ENCODE measurements at regions not wholly inside any gene's neighbourhood (a gene's known extent, or its start where the extent isn't known, plus 50 kb on each side); places are given as distances from the start of the nearest gene placed in this dataset.
"Not testable (repeated sequence)": the region's sequence is repeated elsewhere in the genome, so short reads cannot be mapped to it uniquely, and the experiment has no call there.

DNA sequence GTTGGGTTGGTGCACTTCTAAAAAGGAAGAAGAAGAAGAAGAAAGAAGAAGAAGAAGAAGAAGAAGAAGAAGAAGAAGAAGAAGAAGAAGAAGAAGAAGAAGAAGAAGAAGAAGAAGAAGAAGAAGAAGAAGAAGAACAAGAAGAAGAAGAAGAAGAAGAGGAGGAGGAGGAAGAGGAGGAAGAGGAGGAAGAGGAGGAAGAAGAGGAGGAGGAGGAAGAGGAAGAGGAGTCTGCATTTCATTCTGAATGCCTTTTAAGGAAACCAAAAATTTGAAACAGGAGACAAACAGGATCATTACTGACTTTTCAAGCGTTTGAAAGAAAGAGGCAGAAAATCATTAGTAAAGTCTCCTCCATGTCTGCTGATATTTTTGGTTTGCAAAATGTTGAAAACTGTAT is 124.1 kb upstream of the EGFLAM start:
- not testable (repeated sequence) for TF ChIP-seq BHLHE40 (IDR thresholded peaks at IDR 0.05; ENCODE audit: low read depth, low read length); POLR2A (IDR thresholded peaks at IDR 0.05; ENCODE audit: low read depth, low read length); MXI1 (IDR thresholded peaks at IDR 0.05; ENCODE audit: borderline replicate concordance, low read depth, low read length); RCOR1 (IDR thresholded peaks at IDR 0.05; ENCODE audit: insufficient replicate concordance, low read length); NFE2L2 (IDR thresholded peaks at IDR 0.05; ENCODE audit: low read depth, low read length); MAZ (IDR thresholded peaks at IDR 0.05; ENCODE audit: borderline replicate concordance, low read depth, low read length); SMC3 (IDR thresholded peaks at IDR 0.05; ENCODE audit: low read depth, low read length); CEBPB (IDR thresholded peaks at IDR 0.05; ENCODE audit: low read depth, low read length); RAD21 (IDR thresholded peaks at IDR 0.05; ENCODE audit: low read length); FOS (IDR thresholded peaks at IDR 0.05; ENCODE audit: low read depth, low read length)
- TF ChIP-seq, protein P1, sequence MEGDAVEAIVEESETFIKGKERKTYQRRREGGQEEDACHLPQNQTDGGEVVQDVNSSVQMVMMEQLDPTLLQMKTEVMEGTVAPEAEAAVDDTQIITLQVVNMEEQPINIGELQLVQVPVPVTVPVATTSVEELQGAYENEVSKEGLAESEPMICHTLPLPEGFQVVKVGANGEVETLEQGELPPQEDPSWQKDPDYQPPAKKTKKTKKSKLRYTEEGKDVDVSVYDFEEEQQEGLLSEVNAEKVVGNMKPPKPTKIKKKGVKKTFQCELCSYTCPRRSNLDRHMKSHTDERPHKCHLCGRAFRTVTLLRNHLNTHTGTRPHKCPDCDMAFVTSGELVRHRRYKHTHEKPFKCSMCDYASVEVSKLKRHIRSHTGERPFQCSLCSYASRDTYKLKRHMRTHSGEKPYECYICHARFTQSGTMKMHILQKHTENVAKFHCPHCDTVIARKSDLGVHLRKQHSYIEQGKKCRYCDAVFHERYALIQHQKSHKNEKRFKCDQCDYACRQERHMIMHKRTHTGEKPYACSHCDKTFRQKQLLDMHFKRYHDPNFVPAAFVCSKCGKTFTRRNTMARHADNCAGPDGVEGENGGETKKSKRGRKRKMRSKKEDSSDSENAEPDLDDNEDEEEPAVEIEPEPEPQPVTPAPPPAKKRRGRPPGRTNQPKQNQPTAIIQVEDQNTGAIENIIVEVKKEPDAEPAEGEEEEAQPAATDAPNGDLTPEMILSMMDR (conservative IDR thresholded peaks at IDR 0.05; ENCODE audit: low read depth, low read length): not testable (repeated sequence)
- TF ChIP-seq, protein P2, sequence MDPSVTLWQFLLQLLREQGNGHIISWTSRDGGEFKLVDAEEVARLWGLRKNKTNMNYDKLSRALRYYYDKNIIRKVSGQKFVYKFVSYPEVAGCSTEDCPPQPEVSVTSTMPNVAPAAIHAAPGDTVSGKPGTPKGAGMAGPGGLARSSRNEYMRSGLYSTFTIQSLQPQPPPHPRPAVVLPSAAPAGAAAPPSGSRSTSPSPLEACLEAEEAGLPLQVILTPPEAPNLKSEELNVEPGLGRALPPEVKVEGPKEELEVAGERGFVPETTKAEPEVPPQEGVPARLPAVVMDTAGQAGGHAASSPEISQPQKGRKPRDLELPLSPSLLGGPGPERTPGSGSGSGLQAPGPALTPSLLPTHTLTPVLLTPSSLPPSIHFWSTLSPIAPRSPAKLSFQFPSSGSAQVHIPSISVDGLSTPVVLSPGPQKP (IDR thresholded peaks at IDR 0.05; ENCODE audit: borderline replicate concordance, low read depth, low read length): not testable (repeated sequence)
- TF ChIP-seq, protein P3, sequence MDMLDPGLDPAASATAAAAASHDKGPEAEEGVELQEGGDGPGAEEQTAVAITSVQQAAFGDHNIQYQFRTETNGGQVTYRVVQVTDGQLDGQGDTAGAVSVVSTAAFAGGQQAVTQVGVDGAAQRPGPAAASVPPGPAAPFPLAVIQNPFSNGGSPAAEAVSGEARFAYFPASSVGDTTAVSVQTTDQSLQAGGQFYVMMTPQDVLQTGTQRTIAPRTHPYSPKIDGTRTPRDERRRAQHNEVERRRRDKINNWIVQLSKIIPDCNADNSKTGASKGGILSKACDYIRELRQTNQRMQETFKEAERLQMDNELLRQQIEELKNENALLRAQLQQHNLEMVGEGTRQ (IDR thresholded peaks at IDR 0.05; ENCODE audit: low read depth, low read length): not testable (repeated sequence)
